OCI-LY7 (cell line): ENCODE measurements at regions not wholly inside any gene's neighbourhood (a gene's known extent, or its start where the extent isn't known, plus 50 kb on each side); places are given as distances from the start of the nearest gene placed in this dataset.

Experiments used
- BruUV-seq: library from RNA; stranded (reverse); fragments of 400-500 nt; replicated peaks from 2 replicates; lab custom pipeline; 2021; lab: Mats Ljungman, UMichigan
- CTCF ChIA-PET: fragments of 300-600 bp; sonication (Branson Sonifier 250); formaldehyde crosslinking; loops from one replicate; lab custom pipeline; 2022; ENCODE audit warnings: antibody characterized with exemption; ENCODE audit not compliant: unreplicated experiment; lab: Charles Lee
- POLR2A ChIA-PET: fragments of 300-600 bp; sonication (Branson Sonifier 250); formaldehyde crosslinking; loops from one replicate; lab custom pipeline; 2022; ENCODE audit warnings: antibody characterized with exemption; lab: Charles Lee
- DNase-seq: peaks from one replicate; pipeline ENCODE4 v3.0.0-alpha.2; 2015; ENCODE audit warnings: low spot score
- H2AFZ ChIP-seq: fragments of 200-600 bp; sonication (generic), shearing (Covaris generic); 2 replicates; pipeline ENCODE4 v1.6.1; 2014; ENCODE audit warnings: mild to moderate bottlenecking, antibody characterized with exemption, low read length, moderate library complexity
- H3K27ac ChIP-seq: fragments of 200-600 bp; sonication (generic); 2 replicates; pipeline ENCODE4 v1.5.1; 2014; ENCODE audit warnings: mixed run types, low read depth, mild to moderate bottlenecking, moderate library complexity, low read length, inconsistent platforms; ENCODE audit not compliant: poor library complexity, severe bottlenecking
- H3K36me3 ChIP-seq: fragments of 200-600 bp; sonication (generic); 2 replicates; pipeline ENCODE4 v1.6.1; 2014; ENCODE audit warnings: mild to moderate bottlenecking, antibody characterized with exemption, low read length, moderate library complexity, mixed read lengths; ENCODE audit not compliant: insufficient read depth
- H3K4me1 ChIP-seq: fragments of 200-600 bp; sonication (generic); 2 replicates; pipeline ENCODE4 v1.5.1; 2014; ENCODE audit warnings: mild to moderate bottlenecking, low read length; ENCODE audit not compliant: insufficient read depth, poor library complexity, severe bottlenecking
- H3K4me2 ChIP-seq: fragments of 200-600 bp; sonication (generic); 2 replicates; pipeline ENCODE4 v1.6.1; 2014; ENCODE audit warnings: mild to moderate bottlenecking, low read length
- H3K4me3 ChIP-seq: fragments of 200-600 bp; sonication (generic); 2 replicates; pipeline ENCODE4 v1.5.1; 2014; ENCODE audit warnings: mild to moderate bottlenecking, low read depth, low read length; ENCODE audit not compliant: poor library complexity, severe bottlenecking
- H3K79me2 ChIP-seq: fragments of 200-600 bp; sonication (generic); 2 replicates; pipeline ENCODE4 v1.6.1; 2016; ENCODE audit warnings: low read depth, mild to moderate bottlenecking, low read length, moderate library complexity, mixed read lengths; ENCODE audit not compliant: insufficient read depth
- H3K9me2 ChIP-seq: fragments of 200-600 bp; sonication (generic); 2 replicates; pipeline ENCODE4 v1.6.1; 2016; ENCODE audit warnings: mild to moderate bottlenecking, low read length, mixed read lengths; ENCODE audit not compliant: insufficient read depth
- H3K9me3 ChIP-seq: fragments of 200-600 bp; sonication (generic); 2 replicates; pipeline ENCODE4 v1.6.1; 2014; ENCODE audit warnings: mild to moderate bottlenecking, mixed run types, low read length, mixed read lengths
- H4K20me1 ChIP-seq: fragments of 200-600 bp; sonication (generic); 2 replicates; pipeline ENCODE4 v1.6.1; 2014; ENCODE audit warnings: mild to moderate bottlenecking, antibody characterized with exemption, low read length, moderate library complexity, mixed read lengths; ENCODE audit not compliant: insufficient read depth
- EZH2phosphoT487 ChIP-seq: fragments of 200-600 bp; sonication (generic); IDR thresholded peaks from 2 replicates; pipeline ENCODE4 v1.6.1; 2018; ENCODE audit warnings: low read depth, borderline replicate concordance, mild to moderate bottlenecking, mixed run types, antibody characterized with exemption, low read length, moderate library complexity, mixed read lengths
- intact Hi-C: fragments of 100-400 bp; cut with micrococcal nuclease; formaldehyde crosslinking; loops from one replicate; pipeline ENCODE4 v1.10.0; 2022; ENCODE audit not compliant: unreplicated experiment
- TF ChIP-seq, protein P1 (sequence below): fragments of 200-600 bp; sonication (generic); conservative IDR thresholded peaks from 2 replicates; pipeline ENCODE4 v1.5.1; 2014; ENCODE audit warnings: mild to moderate bottlenecking, antibody characterized with exemption, low read length, moderate library complexity, mixed read lengths

GRCh38 chr6:167770291-167770955 lies 56.3 kb upstream of the AFDN start:
- no peak for DNase-seq
- Histone ChIP-seq H3K27ac (no peak overlapping the region), H3K4me3 (no peak overlapping the region), H3K36me3 (no peaks in the 10 kb centered on the region), H3K9me2 (no peaks in the 10 kb centered on the region), H3K9me3 (no peaks in the 10 kb centered on the region), H3K4me1 (no peaks in the 10 kb centered on the region), H2AFZ (no peak overlapping the region), H3K79me2 (no peaks in the 10 kb centered on the region), H3K4me2 (no peak overlapping the region), H4K20me1 (no peaks in the 10 kb centered on the region)
- POLR2A ChIA-PET: interaction anchor here (0.6 to 1.0 kb wide), 2 partner anchors 15 to 864 kb away, joined by 3 read pairs; no protein-coding TSS in a partner anchor
- no peak for TF ChIP-seq EZH2phosphoT487
- CTCF ChIA-PET: no interaction called here
- BruUV-seq: no TSS peak
- intact Hi-C loops: no loop called here

- Histone ChIP-seq H3K4me3 (no peak overlapping the region), H3K9me3 (no peaks in the 10 kb centered on the region), H3K79me2 (no peaks in the 10 kb centered on the region), H3K36me3 (no peaks in the 10 kb centered on the region), H3K9me2 (no peaks in the 10 kb centered on the region), H4K20me1 (no peaks in the 10 kb centered on the region), H3K27ac (no peak overlapping the region), H2AFZ (no peak overlapping the region), H3K4me1 (no peaks in the 10 kb centered on the region), H3K4me2 (no peak overlapping the region)
- no peak for DNase-seq
- intact Hi-C loops: no loop called here
- ChIA-PET CTCF (no interaction called here), POLR2A (no interaction called here)
- TF ChIP-seq EZH2phosphoT487: no peak
- TF ChIP-seq, protein P1, sequence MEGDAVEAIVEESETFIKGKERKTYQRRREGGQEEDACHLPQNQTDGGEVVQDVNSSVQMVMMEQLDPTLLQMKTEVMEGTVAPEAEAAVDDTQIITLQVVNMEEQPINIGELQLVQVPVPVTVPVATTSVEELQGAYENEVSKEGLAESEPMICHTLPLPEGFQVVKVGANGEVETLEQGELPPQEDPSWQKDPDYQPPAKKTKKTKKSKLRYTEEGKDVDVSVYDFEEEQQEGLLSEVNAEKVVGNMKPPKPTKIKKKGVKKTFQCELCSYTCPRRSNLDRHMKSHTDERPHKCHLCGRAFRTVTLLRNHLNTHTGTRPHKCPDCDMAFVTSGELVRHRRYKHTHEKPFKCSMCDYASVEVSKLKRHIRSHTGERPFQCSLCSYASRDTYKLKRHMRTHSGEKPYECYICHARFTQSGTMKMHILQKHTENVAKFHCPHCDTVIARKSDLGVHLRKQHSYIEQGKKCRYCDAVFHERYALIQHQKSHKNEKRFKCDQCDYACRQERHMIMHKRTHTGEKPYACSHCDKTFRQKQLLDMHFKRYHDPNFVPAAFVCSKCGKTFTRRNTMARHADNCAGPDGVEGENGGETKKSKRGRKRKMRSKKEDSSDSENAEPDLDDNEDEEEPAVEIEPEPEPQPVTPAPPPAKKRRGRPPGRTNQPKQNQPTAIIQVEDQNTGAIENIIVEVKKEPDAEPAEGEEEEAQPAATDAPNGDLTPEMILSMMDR: no peak
- BruUV-seq: no TSS peak
These were observed 51.8 kb upstream of the AFDN start for GRCh38 chr6:167774881-167775280.

DNA sequence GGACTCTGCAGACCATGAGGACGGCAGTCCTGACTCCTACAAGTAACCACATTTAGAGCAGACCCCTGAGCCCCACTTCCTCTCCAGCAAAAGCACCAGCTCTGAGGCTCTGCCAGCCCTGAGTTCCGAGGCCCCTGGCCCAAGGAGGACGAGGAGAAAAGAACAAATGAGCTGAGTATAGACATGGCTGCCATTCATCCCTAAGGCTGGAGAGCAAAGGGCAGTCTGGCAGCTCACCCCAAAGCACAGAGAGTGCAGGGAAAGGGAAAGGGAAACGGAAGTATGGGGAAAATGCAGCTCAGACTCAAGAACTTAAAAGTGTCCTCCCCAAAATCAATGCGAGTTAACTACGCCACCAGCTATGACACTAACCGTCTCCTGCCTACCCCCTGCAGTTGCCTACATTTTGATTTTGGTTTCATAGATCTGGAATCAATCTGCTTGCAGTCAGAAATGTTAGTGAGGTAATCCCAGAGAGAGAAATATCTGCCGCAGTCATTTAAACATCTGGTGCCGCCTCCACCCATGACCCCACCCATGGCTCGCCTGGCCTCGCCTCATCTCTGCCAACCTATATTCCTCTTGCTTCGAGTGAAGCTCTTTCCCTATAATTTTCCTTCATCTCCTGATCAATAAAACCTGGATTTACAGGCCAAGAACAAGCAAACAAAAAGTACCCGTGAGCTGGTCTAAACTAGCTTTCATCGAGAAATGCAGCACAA lies 49.6 kb upstream of the AFDN start:
- Histone ChIP-seq H2AFZ (no peak overlapping the region), H3K9me3 (no peaks in the 10 kb centered on the region), H3K4me1 (no peaks in the 10 kb centered on the region), H3K79me2 (no peaks in the 10 kb centered on the region), H4K20me1 (no peaks in the 10 kb centered on the region), H3K4me2 (no peak overlapping the region), H3K27ac (no peak overlapping the region), H3K9me2 (no peaks in the 10 kb centered on the region), H3K36me3 (no peaks in the 10 kb centered on the region), H3K4me3 (no peak overlapping the region)
- DNase-seq: no peak
- CTCF ChIA-PET: no interaction called here
- no peak for TF ChIP-seq EZH2phosphoT487
- TF ChIP-seq, protein P1: no peak
- intact Hi-C loops: no loop called here
- POLR2A ChIA-PET: interaction anchor here (0.5 to 2.0 kb wide), 4 partner anchors 8 to 192 kb away, joined by 3 to 6 read pairs (median 4); no protein-coding TSS in a partner anchor
- no TSS peak for BruUV-seq
